ENCODE measurements at regions not wholly inside any gene's neighbourhood (a gene's known extent, or its start where the extent isn't known, plus 50 kb on each side); places are given as distances from the start of the nearest gene placed in this dataset.

- peaks cover 11% of the 10 kb centered on the region for H3K9me3 Mint-ChIP-seq (ENCODE audit: unreplicated experiment)
- intact Hi-C loops (cut with micrococcal nuclease; ENCODE audit: unreplicated experiment) = no loop called here
- no peak for DNase-seq
- BruUV-seq (replicated peaks) = no TSS peak
- H3K4me3 ChIP-seq (ENCODE audit: low read depth, low read length) = no peak overlapping the region
- H3K9me3 ChIP-seq = peaks cover 17% of the 10 kb centered on the region; the same call in 1 of the 2 replicates
- ChIA-PET CTCF (interaction anchor here (1.5 kb wide), 1 partner anchor 10 kb away, joined by 8 read pairs; no protein-coding TSS in a partner anchor), POLR2A (no interaction called here)
- peaks cover 18% of the 10 kb centered on the region; the same call in 1 of the 2 replicates for H3K4me1 ChIP-seq
- H3K4me3 Mint-ChIP-seq (ENCODE audit: unreplicated experiment) = no peak overlapping the region
- H3K36me3 ChIP-seq (ENCODE audit: control insufficient read depth, insufficient read depth, low read length) = no peaks in the 10 kb centered on the region
- H3K27ac Mint-ChIP-seq (ENCODE audit: unreplicated experiment) = no peak overlapping the region
- no peak for TF ChIP-seq CTCF (IDR thresholded peaks at IDR 0.05; ENCODE audit: insufficient read depth in 1 of 2, low read depth in 1 of 2, low read length in 1 of 2, severe bottlenecking in 1 of 2, unreplicated experiment in 1 of 2)
- H3K4me1 Mint-ChIP-seq (ENCODE audit: low read depth, unreplicated experiment) = peaks cover 7% of the 10 kb centered on the region
- H3K36me3 Mint-ChIP-seq (ENCODE audit: insufficient read depth, unreplicated experiment) = no peaks in the 10 kb centered on the region
- no peaks in the 10 kb centered on the region for H3K27me3 ChIP-seq (replicated peaks; ENCODE audit: control insufficient read depth, insufficient read depth, low read length)
- no peaks in the 10 kb centered on the region for H3K27me3 Mint-ChIP-seq (ENCODE audit: insufficient read depth, unreplicated experiment)
These were observed 69.8 kb upstream of the RPH3AL start for GRCh38 chr17:422196-422930.

GRCh38 chr17:420479-421175, 68.0 kb upstream of the RPH3AL start:
- no peak overlapping the region for H3K4me3 ChIP-seq (ENCODE audit: low read depth, low read length)
- Mint-ChIP-seq H3K4me3 (ENCODE audit: unreplicated experiment) (no peak overlapping the region), H3K27ac (ENCODE audit: unreplicated experiment) (no peak overlapping the region), H3K9me3 (ENCODE audit: unreplicated experiment) (peaks cover 11% of the 10 kb centered on the region), H3K4me1 (ENCODE audit: low read depth, unreplicated experiment) (peaks cover 7% of the 10 kb centered on the region), H3K36me3 (ENCODE audit: insufficient read depth, unreplicated experiment) (no peaks in the 10 kb centered on the region), H3K27me3 (ENCODE audit: insufficient read depth, unreplicated experiment) (no peaks in the 10 kb centered on the region)
- H3K36me3 ChIP-seq (ENCODE audit: control insufficient read depth, insufficient read depth, low read length) = no peaks in the 10 kb centered on the region
- peaks cover 8% of the 10 kb centered on the region; the same call in 1 of the 2 replicates for H3K9me3 ChIP-seq
- no peak for DNase-seq
- POLR2A ChIA-PET = no interaction called here
- no TSS peak for BruUV-seq (replicated peaks)
- CTCF ChIA-PET = no interaction called here
- H3K4me1 ChIP-seq = peaks cover 18% of the 10 kb centered on the region; the same call in 1 of the 2 replicates
- TF ChIP-seq CTCF (IDR thresholded peaks at IDR 0.05; ENCODE audit: insufficient read depth in 1 of 2, low read depth in 1 of 2, low read length in 1 of 2, severe bottlenecking in 1 of 2, unreplicated experiment in 1 of 2) = no peak
- intact Hi-C loops (cut with micrococcal nuclease; ENCODE audit: unreplicated experiment) = no loop called here
- no peaks in the 10 kb centered on the region for H3K27me3 ChIP-seq (replicated peaks; ENCODE audit: control insufficient read depth, insufficient read depth, low read length)

GRCh38 chr17:419073-419735, 66.6 kb upstream of the RPH3AL start:
- BruUV-seq (replicated peaks) = no TSS peak

More at GRCh38 chr17:419073-419735, 66.6 kb upstream of the RPH3AL start:
- Histone ChIP-seq H3K9me3 (peaks cover 8% of the 10 kb centered on the region; the same call in 1 of the 2 replicates), H3K4me3 (ENCODE audit: low read depth, low read length) (no peak overlapping the region), H3K36me3 (ENCODE audit: control insufficient read depth, insufficient read depth, low read length) (no peaks in the 10 kb centered on the region), H3K4me1 (peaks cover 18% of the 10 kb centered on the region; the same call in 1 of the 2 replicates), H3K27me3 (replicated peaks; ENCODE audit: control insufficient read depth, insufficient read depth, low read length) (no peaks in the 10 kb centered on the region)
- H3K27ac Mint-ChIP-seq (ENCODE audit: unreplicated experiment) = no peak overlapping the region
- peaks cover 7% of the 10 kb centered on the region for H3K4me1 Mint-ChIP-seq (ENCODE audit: low read depth, unreplicated experiment)
- H3K27me3 Mint-ChIP-seq (ENCODE audit: insufficient read depth, unreplicated experiment) = no peaks in the 10 kb centered on the region
- H3K9me3 Mint-ChIP-seq (ENCODE audit: unreplicated experiment) = peaks cover 11% of the 10 kb centered on the region
- H3K4me3 Mint-ChIP-seq (ENCODE audit: unreplicated experiment) = no peak overlapping the region
- peak; percentile 47 to 51 for DNase-seq
- no peak for TF ChIP-seq CTCF (IDR thresholded peaks at IDR 0.05; ENCODE audit: insufficient read depth in 1 of 2, low read depth in 1 of 2, low read length in 1 of 2, severe bottlenecking in 1 of 2, unreplicated experiment in 1 of 2)
- ChIA-PET POLR2A (no interaction called here), CTCF (no interaction called here)
- H3K36me3 Mint-ChIP-seq (ENCODE audit: insufficient read depth, unreplicated experiment) = no peaks in the 10 kb centered on the region
- intact Hi-C loops (cut with micrococcal nuclease; ENCODE audit: unreplicated experiment) = no loop called here

Measured in Caco-2 (cell line).